Ishikawa (cell line): ENCODE measurements at regions not wholly inside any gene's neighbourhood (a gene's known extent, or its start where the extent isn't known, plus 50 kb on each side); places are given as distances from the start of the nearest gene placed in this dataset.

Source experiments
- CEBPB ChIP-seq: IDR thresholded peaks from 2 replicates; pipeline ENCODE4 v1.6.1; 2012
- EP300 ChIP-seq: IDR thresholded peaks from 2 replicates; pipeline ENCODE4 v1.6.1; 2012; ENCODE audit warnings: borderline replicate concordance
- FOXM1 ChIP-seq: IDR thresholded peaks from 2 replicates; pipeline ENCODE4 v1.6.1; 2012; ENCODE audit warnings: low read depth, borderline replicate concordance
- RAD21 ChIP-seq: IDR thresholded peaks from 2 replicates; pipeline ENCODE4 v1.6.1; 2012; ENCODE audit warnings: low read depth
- REST ChIP-seq: IDR thresholded peaks from 2 replicates; pipeline ENCODE4 v1.6.1; 2012; ENCODE audit warnings: low read depth, mild to moderate bottlenecking
- TAF1 ChIP-seq: IDR thresholded peaks from 2 replicates; pipeline ENCODE4 v1.6.1; 2012; ENCODE audit warnings: low read depth, mild to moderate bottlenecking
- TCF12 ChIP-seq: IDR thresholded peaks from 2 replicates; pipeline ENCODE4 v1.6.1; 2012; ENCODE audit warnings: low read depth
- YY1 ChIP-seq: IDR thresholded peaks from 2 replicates; pipeline ENCODE4 v1.6.1; 2012; ENCODE audit warnings: low read depth
- TF ChIP-seq, protein P1 (sequence below): IDR thresholded peaks from 2 replicates; pipeline ENCODE4 v1.6.1; 2012

GRCh38 chr12:62205346-62205745, 54.9 kb upstream of the USP15 start:
- no peak for TF ChIP-seq EP300
- TF ChIP-seq REST = no peak
- no peak for TF ChIP-seq FOXM1
- no peak for TF ChIP-seq CEBPB
- no peak for TF ChIP-seq TCF12
- TF ChIP-seq, protein P1, sequence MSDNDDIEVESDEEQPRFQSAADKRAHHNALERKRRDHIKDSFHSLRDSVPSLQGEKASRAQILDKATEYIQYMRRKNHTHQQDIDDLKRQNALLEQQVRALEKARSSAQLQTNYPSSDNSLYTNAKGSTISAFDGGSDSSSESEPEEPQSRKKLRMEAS = no peak
- TF ChIP-seq RAD21 = no peak
- TF ChIP-seq YY1 = no peak
- no peak for TF ChIP-seq TAF1
